ENCODE measurements at regions not wholly inside any gene's neighbourhood (a gene's known extent, or its start where the extent isn't known, plus 50 kb on each side); places are given as distances from the start of the nearest gene placed in this dataset.

DNA sequence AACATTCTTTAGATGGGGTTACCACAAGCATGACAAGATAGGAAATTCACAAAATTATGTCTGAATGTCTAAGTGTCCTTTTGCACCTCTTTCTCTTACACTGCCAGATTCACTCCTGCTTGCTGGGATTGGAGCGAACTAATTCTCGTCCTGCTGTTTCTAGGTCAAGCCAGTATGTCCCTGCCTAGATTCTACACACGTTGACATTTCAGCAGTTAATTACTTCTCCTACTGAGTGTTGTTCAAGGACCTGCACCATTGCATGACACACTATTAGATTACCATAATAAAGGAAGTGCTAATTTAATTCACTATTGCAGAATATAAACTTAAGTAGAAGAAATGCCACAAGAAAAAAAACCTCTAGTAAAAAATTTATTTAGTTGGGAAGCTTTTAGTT, 1911.7 kb downstream of the PCDH7 start:
- TF ChIP-seq ZNF274 (IDR thresholded peaks at IDR 0.05; ENCODE audit: low read depth, low read length) (no peak), YY1 (IDR thresholded peaks at IDR 0.05; ENCODE audit: insufficient read depth, insufficient read length) (no peak), SUZ12 (IDR thresholded peaks at IDR 0.05; ENCODE audit: extremely low read depth, insufficient read depth, insufficient read length) (no peak)

Measured in NT2/D1 (cell line).